GM18505 (cell line): ENCODE measurements at regions not wholly inside any gene's neighbourhood (a gene's known extent, or its start where the extent isn't known, plus 50 kb on each side); places are given as distances from the start of the nearest gene placed in this dataset.
"Not testable (repeated sequence)": the region's sequence is repeated elsewhere in the genome, so short reads cannot be mapped to it uniquely, and the experiment has no call there.

Experiments
- ATAC-seq: cut with Tn5 transposase; IDR thresholded peaks from one replicate; pipeline ENCODE4 v1.9.1; 2021; ENCODE audit not compliant: unreplicated experiment
- POLR2A ChIP-seq: IDR thresholded peaks from 4 replicates; pipeline ENCODE4 v1.6.1; 2011; ENCODE audit warnings: borderline replicate concordance; ENCODE audit not compliant: insufficient read depth, insufficient read length; ENCODE audit errors: extremely low read depth

DNA sequence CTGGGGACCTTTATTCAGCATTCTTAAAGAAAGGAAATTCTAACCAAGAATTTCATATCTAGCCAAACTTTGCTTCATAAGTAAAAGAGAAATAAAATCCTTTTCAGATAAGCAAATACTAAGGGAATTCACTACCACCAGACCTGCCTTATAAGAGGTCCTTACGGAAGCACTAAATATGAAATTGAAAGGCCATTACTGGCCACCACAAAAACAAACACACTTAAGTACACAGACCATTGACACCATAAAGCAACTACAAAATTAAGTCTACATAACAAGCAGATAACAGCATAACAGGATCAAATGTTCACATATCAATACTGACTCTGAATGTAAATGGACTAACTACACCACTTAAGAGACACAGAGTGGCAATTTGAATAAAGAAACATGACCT is 361.4 kb upstream of the POU5F2 start:
- TF ChIP-seq POLR2A = no peak
- ATAC-seq = no peak

DNA sequence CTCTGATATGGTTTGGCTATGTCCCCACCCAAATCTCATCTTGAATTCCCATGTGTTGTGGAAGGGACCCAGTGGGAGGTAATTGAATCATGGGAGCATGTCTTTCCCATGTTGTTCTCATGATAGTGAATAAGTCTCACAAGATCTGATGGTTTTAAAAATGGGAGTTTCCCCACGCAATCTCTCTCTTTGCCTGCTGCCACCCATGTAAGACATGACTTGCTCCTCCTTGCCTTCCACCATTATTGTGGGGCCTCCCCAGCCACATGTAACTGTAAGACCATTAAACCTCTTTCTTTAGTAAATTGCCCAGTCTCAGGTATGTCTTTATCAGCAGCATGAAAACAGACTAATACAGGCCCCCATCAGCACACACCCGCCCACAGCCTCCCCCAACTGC is 356.0 kb upstream of the POU5F2 start:
- ATAC-seq = not testable (repeated sequence)

DNA sequence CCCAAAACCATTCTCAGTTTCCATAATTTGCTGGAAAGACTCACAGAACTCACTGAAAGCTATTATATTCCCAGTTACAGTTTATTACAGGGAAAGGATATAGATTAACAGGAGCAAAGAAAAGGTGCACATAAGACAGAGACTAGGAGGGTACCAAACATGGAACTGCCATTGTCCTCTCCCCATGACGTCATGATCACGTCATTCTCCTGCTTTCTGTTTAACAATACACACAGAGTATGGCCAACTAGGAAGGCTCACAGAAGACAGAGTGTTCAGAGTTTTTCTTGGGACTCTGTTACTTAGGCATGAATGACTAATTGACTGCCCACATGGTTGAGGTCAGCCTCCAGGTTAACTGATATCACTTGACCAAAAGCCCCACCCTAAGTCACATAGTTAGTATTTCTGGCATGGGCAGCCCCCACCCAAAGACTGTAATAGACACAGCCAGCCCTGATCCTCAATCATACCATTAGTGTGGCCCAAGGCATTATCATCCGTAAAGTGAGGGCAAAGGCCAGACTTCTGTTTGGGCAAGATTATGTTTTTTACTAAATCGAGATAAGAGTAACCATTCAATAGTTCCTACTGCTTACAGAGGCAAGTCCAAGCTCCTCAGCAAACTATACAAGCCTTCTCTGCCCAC is 353.5 kb upstream of the POU5F2 start:
- no peak for TF ChIP-seq POLR2A
- no peak for ATAC-seq

DNA sequence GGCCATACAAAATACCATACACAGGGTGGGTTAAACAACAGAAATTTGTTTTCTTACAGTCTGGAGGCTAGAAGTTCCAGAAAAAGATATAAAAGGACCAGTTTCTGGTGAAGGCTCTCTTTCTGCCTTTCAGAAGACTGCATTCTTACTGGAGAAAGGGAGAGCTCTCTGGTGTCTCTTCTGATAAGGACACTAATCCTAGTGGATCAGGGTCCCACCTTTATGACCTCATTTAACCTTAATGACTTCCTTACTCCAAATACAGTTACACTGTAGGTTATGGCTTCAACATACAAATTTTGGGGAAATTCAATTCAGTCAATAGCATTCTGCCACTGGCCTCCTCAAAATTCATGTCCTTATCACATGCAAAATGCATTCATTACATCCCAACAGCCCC is 351.9 kb upstream of the POU5F2 start:
- no peak for ATAC-seq
- TF ChIP-seq POLR2A = no peak

DNA sequence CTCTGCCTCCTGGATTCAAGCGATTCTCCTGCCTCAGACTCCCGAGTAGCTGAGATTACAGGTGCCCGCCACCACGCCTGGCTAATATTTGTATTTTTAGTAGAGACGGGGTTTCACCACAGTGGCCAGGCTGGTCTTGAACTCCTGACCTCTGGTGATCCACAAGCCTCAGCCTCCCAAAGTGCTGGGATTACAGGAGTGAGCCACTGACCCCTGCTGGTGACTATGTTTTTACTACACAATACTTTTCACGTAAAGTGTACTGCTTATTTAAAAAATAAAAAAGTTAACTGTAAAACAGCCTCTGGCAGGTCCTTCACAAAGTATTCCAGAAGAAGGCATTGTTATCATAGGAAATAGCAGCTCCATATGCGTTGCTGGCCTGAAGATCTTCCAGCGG is 345.2 kb upstream of the POU5F2 start:
- not testable (repeated sequence) for ATAC-seq

DNA sequence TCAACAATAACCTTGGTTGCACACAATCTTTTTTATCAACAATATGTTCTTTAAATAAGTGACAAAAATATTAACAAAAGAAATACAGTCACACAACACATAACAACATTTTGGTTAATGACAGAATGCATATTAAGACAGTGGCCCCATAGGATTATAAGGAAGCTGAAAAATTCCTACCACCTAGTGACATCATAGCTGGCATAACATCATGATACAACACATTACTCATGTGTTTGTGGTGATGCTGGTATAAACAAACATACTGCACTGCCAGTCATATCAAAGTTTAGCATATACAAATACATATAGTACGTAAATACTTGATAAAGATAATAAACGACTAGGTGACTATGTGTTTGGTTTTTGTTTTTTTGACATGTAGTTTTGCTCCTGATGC is 344.8 kb upstream of the POU5F2 start:
- no peak for TF ChIP-seq POLR2A

DNA sequence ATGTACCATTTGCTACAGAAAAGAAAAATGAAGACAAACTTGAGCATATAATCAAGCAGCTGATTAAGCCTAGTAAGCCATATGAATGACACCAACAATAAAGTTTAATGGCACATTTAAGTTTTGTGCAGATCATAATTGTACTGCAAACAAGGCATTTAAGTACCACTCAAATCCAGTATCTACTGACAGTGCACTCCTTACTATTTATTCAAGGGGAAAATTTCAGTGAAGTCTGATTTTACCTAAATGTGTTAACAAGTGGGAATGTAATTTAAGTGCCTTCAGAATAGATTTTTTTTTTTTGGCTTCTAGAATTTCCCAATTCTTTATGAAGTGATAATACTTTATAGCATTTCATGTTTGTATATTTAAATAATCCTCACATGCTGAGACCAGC is 341.0 kb upstream of the POU5F2 start:
- TF ChIP-seq POLR2A = no peak
- no peak for ATAC-seq

More for the DNA sequence above, 344.8 kb upstream of the POU5F2 start:
- ATAC-seq = no peak

DNA sequence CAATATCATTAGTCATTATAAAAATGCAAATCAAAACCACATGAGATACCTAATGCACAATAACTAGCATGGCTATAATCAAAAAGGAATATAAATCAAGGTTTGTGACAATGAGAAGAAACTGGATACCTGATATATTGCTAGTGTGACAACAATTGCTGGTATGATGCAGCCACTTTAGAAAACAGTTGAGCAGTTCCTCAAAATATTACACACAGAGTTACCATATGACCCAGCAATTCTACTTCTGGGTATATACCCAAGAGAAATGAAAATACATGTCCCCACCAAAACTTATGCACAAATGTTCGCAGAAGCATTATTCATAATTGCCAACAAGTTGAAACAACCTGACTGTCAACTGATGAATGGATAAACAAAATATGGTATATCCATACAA is 339.7 kb upstream of the POU5F2 start:
- TF ChIP-seq POLR2A = no peak
- no peak for ATAC-seq

DNA sequence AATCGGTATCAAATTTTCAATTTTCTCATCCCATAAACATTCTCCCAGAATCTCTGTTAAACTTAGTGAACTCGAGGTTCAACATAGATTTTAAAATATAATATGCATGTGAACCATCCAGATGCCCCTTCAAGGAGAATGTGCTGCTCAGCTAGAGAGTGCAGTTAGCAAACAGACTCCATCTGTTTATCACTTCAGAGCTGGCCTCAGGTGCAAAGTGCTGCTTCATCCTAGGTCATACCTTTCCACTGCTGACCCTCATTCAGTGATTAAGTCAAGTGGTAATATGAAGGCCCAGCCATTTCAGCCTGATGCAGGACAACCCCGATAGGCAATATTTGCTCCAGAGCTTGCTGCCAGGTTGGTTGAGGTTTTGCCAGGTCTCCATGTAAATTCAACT is 339.0 kb upstream of the POU5F2 start:
- ATAC-seq = no peak
- no peak for TF ChIP-seq POLR2A

DNA sequence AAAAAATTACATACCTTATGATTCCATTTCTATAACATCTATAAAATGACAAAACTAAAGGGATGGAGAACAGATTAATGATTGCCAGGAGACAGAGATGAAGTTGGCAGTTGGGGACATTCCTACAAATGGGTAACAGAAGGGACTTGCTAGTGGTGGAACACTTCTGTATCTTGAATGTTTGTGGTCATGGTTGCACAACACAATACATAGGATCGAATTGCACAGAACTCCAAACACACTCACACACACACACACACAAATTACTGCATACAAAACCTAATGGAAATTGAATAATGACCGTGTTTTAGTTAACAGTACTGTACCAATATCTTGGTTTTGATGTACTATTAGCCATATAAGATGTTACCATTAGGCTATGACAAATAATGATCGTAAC is 330.7 kb upstream of the POU5F2 start:
- TF ChIP-seq POLR2A = no peak
- no peak for ATAC-seq

DNA sequence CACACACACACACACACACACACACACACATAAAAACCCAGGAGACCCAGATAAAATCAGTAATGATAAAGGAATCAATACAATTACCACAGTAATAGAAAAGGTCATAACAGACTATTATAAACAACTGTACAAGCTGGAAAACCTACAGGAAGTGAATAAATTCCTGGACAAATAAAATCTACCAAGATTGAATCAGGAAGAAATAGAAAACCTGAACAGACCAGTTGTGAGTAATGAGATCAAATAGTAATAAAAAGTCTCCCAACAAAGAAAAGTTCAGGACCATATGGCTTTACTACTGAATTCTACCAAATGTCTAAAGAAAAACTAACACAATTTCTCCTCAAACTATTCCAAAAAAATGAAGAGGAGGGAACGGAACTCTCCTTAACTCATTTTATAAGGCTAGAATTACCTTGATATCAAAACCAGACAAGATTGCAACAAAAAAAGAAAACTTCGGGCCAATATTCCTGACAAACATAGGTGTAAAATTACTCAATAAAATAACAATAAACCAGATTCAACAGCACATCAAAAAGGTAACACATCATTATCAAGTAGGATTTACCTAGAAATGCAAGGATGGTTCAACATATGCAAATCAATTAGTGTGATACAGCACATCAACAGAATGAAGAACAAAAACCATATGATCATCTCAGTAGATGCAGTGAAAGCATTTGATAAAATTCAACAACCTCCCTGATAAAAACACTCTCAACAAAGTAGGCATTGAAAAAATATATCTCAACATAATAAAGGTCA is 325.2 kb upstream of the POU5F2 start:
- no peak for ATAC-seq
- TF ChIP-seq POLR2A = no peak

DNA sequence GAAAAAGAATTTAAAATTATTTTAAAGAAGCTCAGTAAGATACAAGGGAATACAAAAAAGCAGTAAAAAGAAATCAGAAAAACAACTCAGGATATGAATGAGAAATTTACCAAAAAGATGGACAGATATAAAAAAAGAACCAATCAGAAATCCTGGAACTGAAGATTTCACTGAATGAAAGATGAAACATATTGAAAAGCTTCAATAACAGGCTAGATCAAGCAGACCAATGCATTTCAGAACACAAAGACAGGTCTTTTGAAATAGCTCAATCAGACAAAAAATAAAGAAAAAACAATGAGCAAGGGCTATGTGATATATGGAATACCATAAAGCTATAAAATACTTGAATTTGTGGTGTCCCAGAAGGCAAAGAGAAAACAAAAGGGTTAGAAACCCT is 322.6 kb upstream of the POU5F2 start:
- TF ChIP-seq POLR2A = no peak
- ATAC-seq = no peak

DNA sequence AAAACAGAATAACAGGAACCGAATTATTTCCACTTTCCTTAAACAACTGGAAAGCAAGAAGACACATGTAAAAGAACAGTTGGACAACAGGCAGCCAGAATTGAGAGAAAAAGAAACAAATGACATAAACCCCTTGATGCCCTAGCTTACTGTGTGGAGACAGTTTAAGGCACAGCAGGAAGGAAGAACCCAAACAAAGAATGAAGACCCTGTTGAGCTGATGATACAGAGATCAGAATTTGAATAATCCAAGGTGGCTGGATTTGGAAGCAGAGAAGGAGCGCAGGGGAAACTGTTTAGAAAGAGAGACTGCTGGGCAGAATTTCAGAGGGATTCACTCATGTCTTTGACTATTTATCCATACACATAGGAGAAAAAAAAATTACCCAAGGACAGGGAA is 316.3 kb upstream of the POU5F2 start:
- no peak for ATAC-seq
- TF ChIP-seq POLR2A = no peak

DNA sequence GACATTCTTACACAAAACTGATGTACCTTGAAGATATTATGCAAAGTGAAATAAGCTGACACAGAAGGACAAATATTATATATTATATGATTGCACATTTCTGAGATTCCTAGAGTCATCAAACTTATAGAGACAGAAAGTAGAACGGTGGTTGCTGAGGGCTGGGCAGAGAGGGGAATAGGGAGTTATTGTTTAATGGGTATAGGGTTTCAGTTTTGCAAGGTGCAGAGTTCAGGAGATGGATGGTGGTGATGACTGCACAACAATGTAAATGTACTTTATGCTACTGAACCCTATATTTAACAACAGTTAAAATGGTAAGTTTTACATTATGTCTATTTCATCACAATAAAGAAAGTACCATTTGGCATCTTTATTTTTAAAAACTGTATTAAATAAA is 315.8 kb upstream of the POU5F2 start:
- TF ChIP-seq POLR2A = no peak
- no peak for ATAC-seq

DNA sequence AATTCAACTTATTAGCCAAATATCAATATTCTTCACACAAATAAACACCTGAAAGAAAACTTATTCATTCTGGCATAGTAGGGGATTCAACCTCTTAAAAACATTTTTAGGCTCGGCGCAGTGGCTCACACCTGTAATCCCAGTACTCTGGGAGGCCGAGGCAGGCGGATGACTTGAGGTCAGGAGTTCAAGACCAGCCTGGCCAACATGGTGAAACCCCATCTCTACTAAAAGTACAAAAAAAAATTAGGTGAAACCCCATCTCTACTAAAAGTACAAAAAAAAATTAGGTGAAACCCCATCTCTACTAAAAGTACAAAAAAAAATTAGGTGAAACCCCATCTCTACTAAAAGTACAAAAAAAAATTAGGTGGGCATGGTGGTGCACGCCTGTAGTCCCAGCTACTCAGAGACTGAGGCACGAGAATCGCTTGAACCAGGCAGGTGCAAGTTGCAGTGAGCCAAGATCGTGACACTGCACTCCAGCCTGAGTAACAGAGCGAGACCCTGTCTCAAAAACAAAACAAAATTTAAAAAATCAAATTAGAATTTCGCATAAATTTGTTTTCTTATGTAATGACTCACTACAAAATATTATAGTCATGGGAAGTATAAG is 308.0 kb upstream of the POU5F2 start:
- ATAC-seq = not testable (repeated sequence)
